Progenitor cell of endocrine pancreas (in vitro differentiated cells): ENCODE measurements at regions not wholly inside any gene's neighbourhood (a gene's known extent, or its start where the extent isn't known, plus 50 kb on each side); places are given as distances from the start of the nearest gene placed in this dataset.

Experiments used
- DNase-seq: peaks from one replicate; pipeline ENCODE4 v3.0.0; 2021; ENCODE audit warnings: low spot score; ENCODE audit not compliant: unreplicated experiment
- H3K27ac Mint-ChIP-seq: 2 replicates; pipeline ENCODE4 v1.8.0; 2021; ENCODE audit warnings: mild to moderate bottlenecking, moderate library complexity, mixed read lengths
- H3K27me3 Mint-ChIP-seq: 2 replicates; pipeline ENCODE4 v1.8.0; 2021; ENCODE audit warnings: mixed read lengths
- H3K36me3 Mint-ChIP-seq: 2 replicates; pipeline ENCODE4 v1.8.0; 2022; ENCODE audit warnings: mixed read lengths; ENCODE audit not compliant: insufficient read depth
- H3K4me1 Mint-ChIP-seq: 2 replicates; pipeline ENCODE4 v1.8.0; 2021; ENCODE audit warnings: low read depth, mixed read lengths
- H3K4me3 Mint-ChIP-seq: 2 replicates; pipeline ENCODE4 v1.8.0; 2021; ENCODE audit warnings: low read depth, mild to moderate bottlenecking, moderate library complexity, mixed read lengths
- H3K9me3 Mint-ChIP-seq: 2 replicates; pipeline ENCODE4 v1.8.0; 2021; ENCODE audit warnings: low read depth, mixed read lengths
- TF ChIP-seq, protein P1 (sequence below): fragments of 200-600 bp; sonication (generic); IDR thresholded peaks from one replicate; pipeline ENCODE4 v1.5.0; 2021; ENCODE audit warnings: antibody characterized with exemption, mild to moderate bottlenecking; ENCODE audit not compliant: unreplicated experiment

DNA sequence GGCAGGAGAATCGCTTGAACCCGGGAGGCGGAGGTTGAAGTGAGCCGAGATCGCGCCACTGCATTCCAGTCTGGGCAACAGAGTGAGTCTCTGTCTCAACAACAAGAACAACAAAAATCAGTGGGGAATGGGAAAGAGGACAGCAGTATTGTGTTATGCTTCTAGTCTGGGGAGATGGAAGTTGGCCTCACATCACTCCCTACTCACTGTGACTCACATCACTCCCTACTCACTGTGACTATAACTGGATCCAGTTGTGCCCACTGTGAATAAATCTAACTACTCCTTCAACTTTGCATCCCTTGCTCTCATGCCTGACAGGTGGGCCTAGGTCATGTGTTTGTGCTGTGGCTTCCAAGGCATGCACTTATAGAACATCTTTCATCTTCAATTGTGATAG lies 285.4 kb upstream of the USP24 start:
- Mint-ChIP-seq H3K27ac (no peak overlapping the region), H3K27me3 (peaks cover 8% of the 10 kb centered on the region)

DNA sequence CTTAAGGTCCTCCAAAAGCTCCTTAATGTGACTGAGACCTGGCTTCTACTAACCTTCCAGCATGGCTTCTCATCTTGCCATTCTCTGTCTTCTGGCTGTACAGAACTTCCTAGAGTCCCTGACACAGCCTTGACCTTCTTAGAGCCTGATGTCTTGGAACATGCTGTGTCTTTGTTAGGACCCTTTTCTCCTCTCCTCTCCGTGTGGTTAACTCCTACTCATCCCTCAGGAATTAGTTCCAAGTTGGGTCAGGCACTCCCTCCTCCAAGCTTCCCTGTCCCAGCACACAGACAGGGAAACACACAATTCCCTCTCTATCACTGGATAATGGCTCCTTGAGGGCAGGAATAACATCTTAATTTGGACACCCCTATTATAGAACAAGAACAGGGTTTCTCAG lies 275.4 kb upstream of the USP24 start:
- Mint-ChIP-seq H3K9me3 (no peaks in the 10 kb centered on the region), H3K4me3 (no peak overlapping the region), H3K36me3 (no peaks in the 10 kb centered on the region), H3K27me3 (peaks cover 1% of the 10 kb centered on the region), H3K27ac (no peak overlapping the region), H3K4me1 (no peaks in the 10 kb centered on the region)
- TF ChIP-seq, protein P1, sequence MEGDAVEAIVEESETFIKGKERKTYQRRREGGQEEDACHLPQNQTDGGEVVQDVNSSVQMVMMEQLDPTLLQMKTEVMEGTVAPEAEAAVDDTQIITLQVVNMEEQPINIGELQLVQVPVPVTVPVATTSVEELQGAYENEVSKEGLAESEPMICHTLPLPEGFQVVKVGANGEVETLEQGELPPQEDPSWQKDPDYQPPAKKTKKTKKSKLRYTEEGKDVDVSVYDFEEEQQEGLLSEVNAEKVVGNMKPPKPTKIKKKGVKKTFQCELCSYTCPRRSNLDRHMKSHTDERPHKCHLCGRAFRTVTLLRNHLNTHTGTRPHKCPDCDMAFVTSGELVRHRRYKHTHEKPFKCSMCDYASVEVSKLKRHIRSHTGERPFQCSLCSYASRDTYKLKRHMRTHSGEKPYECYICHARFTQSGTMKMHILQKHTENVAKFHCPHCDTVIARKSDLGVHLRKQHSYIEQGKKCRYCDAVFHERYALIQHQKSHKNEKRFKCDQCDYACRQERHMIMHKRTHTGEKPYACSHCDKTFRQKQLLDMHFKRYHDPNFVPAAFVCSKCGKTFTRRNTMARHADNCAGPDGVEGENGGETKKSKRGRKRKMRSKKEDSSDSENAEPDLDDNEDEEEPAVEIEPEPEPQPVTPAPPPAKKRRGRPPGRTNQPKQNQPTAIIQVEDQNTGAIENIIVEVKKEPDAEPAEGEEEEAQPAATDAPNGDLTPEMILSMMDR, result no peak
- DNase-seq, result no peak

More for the DNA sequence above, 285.4 kb upstream of the USP24 start:
- H3K4me1 Mint-ChIP-seq, result no peaks in the 10 kb centered on the region
- H3K36me3 Mint-ChIP-seq, result no peaks in the 10 kb centered on the region
- TF ChIP-seq, protein P1, result no peak
- no peak overlapping the region for H3K4me3 Mint-ChIP-seq
- DNase-seq, result no peak
- H3K9me3 Mint-ChIP-seq, result no peaks in the 10 kb centered on the region

DNA sequence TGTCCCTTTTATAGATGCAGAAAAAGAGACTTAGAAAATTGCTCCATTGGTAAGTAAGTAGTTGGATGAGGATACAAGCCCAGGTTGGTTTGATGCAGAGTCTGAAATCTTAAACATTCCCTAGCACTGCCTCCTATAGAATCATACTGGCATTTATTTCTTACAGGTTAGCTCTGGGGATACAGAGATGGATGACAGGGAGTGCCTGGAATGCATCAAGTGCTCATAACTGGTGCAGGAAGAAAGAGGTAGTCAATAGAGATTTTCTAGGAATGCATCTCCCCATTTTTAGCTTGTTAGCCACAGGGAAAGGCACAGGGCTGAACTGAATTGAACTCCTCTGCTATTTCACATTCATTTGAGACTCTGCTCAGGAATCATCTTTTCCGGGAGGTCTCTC lies 269.0 kb upstream of the USP24 start:
- peaks cover 10% of the 10 kb centered on the region for H3K4me1 Mint-ChIP-seq
- H3K27me3 Mint-ChIP-seq, result peaks cover 9% of the 10 kb centered on the region
- no peak overlapping the region for H3K4me3 Mint-ChIP-seq
- H3K9me3 Mint-ChIP-seq, result no peaks in the 10 kb centered on the region
- no peak for DNase-seq
- no peaks in the 10 kb centered on the region for H3K36me3 Mint-ChIP-seq
- TF ChIP-seq, protein P1, result no peak
- no peak overlapping the region for H3K27ac Mint-ChIP-seq

DNA sequence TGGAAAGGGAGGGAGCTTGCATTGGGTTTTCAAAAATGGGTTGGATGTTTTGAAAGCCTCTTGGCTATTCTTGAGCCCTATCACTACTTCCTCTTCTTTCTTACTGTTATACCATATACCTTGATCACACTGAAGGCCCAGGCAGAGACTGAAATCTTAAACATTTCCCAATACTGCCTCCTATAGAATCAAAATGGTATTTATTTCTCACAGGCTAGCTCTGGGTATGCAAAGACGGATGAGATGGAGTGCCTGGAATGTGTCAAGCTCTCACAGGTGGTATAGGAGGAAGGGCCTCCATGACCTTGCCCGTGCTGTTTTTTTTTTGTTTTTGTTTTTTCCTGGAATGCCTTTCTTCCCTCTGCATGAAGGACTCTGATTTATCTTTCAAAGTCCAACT lies 268.4 kb upstream of the USP24 start:
- Mint-ChIP-seq H3K27ac (no peak overlapping the region), H3K4me1 (peaks cover 11% of the 10 kb centered on the region), H3K9me3 (no peaks in the 10 kb centered on the region), H3K27me3 (peaks cover 9% of the 10 kb centered on the region), H3K4me3 (no peak overlapping the region), H3K36me3 (no peaks in the 10 kb centered on the region)
- DNase-seq, result no peak
- TF ChIP-seq, protein P1, result no peak

DNA sequence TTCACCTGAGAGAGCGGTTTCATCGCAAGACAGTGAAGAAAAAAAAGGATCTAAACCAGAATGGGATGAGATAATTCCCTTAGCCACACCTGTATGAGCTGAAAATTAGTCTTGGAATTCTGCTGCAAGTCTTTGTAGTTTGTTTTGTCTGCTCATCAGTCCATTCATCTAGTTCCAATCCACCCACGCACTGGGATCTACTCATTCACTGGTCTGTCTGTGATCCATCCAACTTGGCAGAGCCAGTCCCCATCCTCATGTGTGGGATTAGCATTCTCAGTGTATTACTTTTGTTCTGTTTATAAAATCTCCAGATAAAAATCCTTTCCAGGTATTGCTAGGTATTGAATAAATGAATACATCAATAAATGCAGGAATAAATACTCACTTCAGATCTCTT lies 266.5 kb upstream of the USP24 start:
- no peak for DNase-seq
- Mint-ChIP-seq H3K27ac (no peak overlapping the region), H3K27me3 (peaks cover 9% of the 10 kb centered on the region), H3K36me3 (no peaks in the 10 kb centered on the region), H3K4me1 (peaks cover 13% of the 10 kb centered on the region), H3K4me3 (no peak overlapping the region), H3K9me3 (no peaks in the 10 kb centered on the region)
- TF ChIP-seq, protein P1, result no peak
